HG03469 (cell line): ENCODE measurements at regions not wholly inside any gene's neighbourhood (a gene's known extent, or its start where the extent isn't known, plus 50 kb on each side); places are given as distances from the start of the nearest gene placed in this dataset.

Experiments
- ATAC-seq: cut with Tn5 transposase; IDR thresholded peaks from one replicate; pipeline ENCODE4 v1.9.1; 2021; ENCODE audit warnings: mild to moderate bottlenecking, moderate library complexity, moderate number of reproducible peaks; ENCODE audit not compliant: unreplicated experiment

DNA sequence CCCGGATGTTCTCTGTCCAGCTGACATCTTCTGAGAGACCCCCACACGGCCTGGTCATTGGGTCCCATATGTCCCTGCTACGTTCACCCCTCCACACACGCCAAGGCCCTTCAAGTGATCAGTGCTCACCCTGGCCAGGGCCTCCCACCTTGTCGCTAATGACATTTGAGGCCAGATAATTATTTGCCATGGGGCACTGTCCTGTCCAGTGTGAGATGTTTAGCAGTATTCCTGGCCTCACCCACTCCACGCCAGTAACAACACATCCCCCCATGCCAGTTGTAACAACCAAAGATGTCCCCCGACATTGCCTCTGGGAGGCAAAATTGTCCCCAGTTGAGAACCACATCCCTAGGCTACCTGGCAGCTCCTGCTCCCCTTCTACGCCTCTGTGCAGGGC lies 49.9 kb upstream of the NANOS1 start:
- ATAC-seq, result no peak
